Spleen (tissue), 11 donors: ENCODE measurements at regions not wholly inside any gene's neighbourhood (a gene's known extent, or its start where the extent isn't known, plus 50 kb on each side); places are given as distances from the start of the nearest gene placed in this dataset.

Experiments used
- DNase-seq: peaks from one replicate; pipeline ENCODE4 v3.0.0-alpha.2; 2020
- H3K27ac ChIP-seq, 8 donors: fragments of 200-600 bp; sonication (generic) in 7 of 8; 1 replicate in 4 of 8; 2 replicates in 4 of 8; pipeline versions ENCODE4 v1.5.0 to v1.8.0; 2016 to 2021; ENCODE audit warnings: inconsistent platforms in 4 of 8, mild to moderate bottlenecking in 4 of 8, moderate library complexity in 1 of 8
- H3K27me3 ChIP-seq, 7 donors: fragments of 200-600 bp; sonication (generic) in 6 of 7; replicated peaks in 1 of 7; 1 replicate in 4 of 7; 2 replicates in 3 of 7; pipeline versions ENCODE4 v1.5.0 to v1.8.0; 2016 to 2021; ENCODE audit warnings: inconsistent platforms in 3 of 7, mild to moderate bottlenecking in 1 of 7
- H3K36me3 ChIP-seq, 6 donors: fragments of 200-600 bp; sonication (generic) in 5 of 6; 1 replicate in 4 of 6; 2 replicates in 2 of 6; pipeline versions ENCODE4 v1.5.0 to v1.8.0; 2016 to 2021; ENCODE audit warnings: inconsistent platforms in 2 of 6
- H3K4me1 ChIP-seq, 6 donors: fragments of 200-600 bp; sonication (generic) in 5 of 6; 1 replicate in 3 of 6; 2 replicates in 3 of 6; pipeline versions ENCODE4 v1.5.0 to v1.8.0; 2016 to 2021; ENCODE audit warnings: inconsistent platforms in 3 of 6
- H3K4me3 ChIP-seq, 8 donors: fragments of 200-600 bp; sonication (generic) in 7 of 8; 1 replicate in 4 of 8; 2 replicates in 4 of 8; pipeline versions ENCODE4 v1.5.0 to v1.8.0; 2016 to 2021; ENCODE audit warnings: inconsistent platforms in 4 of 8, mild to moderate bottlenecking in 4 of 8, moderate library complexity in 2 of 8
- H3K9me3 ChIP-seq, 8 donors: fragments of 200-600 bp; sonication (generic) in 7 of 8; 1 replicate in 4 of 8; 2 replicates in 4 of 8; pipeline versions ENCODE4 v1.5.0 to v1.8.0; 2016 to 2021; ENCODE audit warnings: inconsistent platforms in 4 of 8
- POLR2A ChIP-seq, 3 donors: fragments of 450-650 bp; IDR thresholded peaks; one replicate each; pipeline ENCODE4 v1.5.1; 2017; ENCODE audit warnings: antibody characterized with exemption in 3 of 3, mild to moderate bottlenecking in 1 of 3
- POLR2AphosphoS5 ChIP-seq, 3 donors: sonication (generic); formaldehyde crosslinking; IDR thresholded peaks; one replicate each; pipeline ENCODE4 v1.5.1; 2017; ENCODE audit warnings: antibody characterized with exemption in 3 of 3
- WGBS, 5 donors: extraction: QIAGEN DNeasy Blood & Tissue Kit in 3 of 5; methylation state at CpG; one replicate each; pipeline versions ENCODE4 v1.1.5 to v1.1.7; 2013 to 2018; 5-methylcytosine and 5-hydroxymethylcytosine counted together
- intact Hi-C: fragments of 100-400 bp; cut with DNase I; formaldehyde crosslinking; loops from one replicate; pipeline ENCODE4 v1.15.0; 2023; ENCODE audit warnings: low total_unique reads
- TF ChIP-seq, protein P1 (sequence below), 11 experiments: fragments of 200-600 bp in 7 of 11; fragments of 450-650 bp in 4 of 11; sonication (generic) in 4 of 11; IDR thresholded peaks in 8 of 11; conservative IDR thresholded peaks in 3 of 11; 1 replicate in 7 of 11; 2 replicates in 4 of 11; pipeline versions ENCODE4 v1.4.0 to v1.8.0; 2016 to 2021; ENCODE audit warnings: antibody characterized with exemption in 11 of 11, inconsistent platforms in 4 of 11, mild to moderate bottlenecking in 1 of 11
- donor health status: healthy with polysubstance abuse.
- donor health status: DM: no; HTN: no; CAD: no; lungs with moderate emphysema.
- donor health status: DM: no; HTN: no; CAD: no.
- donor health status: Bipolar disorder and iron deficiency.
- donor health status: healthy.
- donor health status: DM: no; HTN: no; CAD: no.
- donor health status: DM: yes; HTN: yes; CAD: no.

DNA sequence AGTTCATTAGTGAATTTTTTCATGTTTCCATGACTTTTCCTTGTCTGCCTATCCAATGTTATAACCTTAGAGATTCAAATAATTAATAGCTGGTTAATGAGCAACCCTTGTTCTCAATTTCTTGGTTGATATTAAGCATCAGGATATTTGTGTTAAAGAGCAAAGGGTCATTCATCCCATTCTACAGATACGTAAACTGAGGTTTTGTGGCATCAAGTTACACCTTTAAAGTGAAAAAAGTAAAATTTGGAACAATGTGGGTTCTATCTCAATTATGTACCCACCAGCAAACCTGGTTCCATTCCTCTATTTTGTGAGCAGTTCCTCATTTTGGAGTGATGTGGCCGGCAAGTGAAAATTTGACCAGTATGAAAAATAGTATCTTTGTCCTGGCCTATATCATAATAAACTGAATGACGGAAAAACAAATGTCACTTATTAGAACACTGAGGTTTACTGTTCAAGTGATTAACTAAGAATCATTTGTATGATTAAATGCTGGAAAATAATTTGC is 220.5 kb upstream of the ATP5MC3 start:
- no peak for DNase-seq
- WGBS, 5 donors, result 87 to 91% (median 88%) methylated on average over 3 of the region's 3 CpGs

DNA sequence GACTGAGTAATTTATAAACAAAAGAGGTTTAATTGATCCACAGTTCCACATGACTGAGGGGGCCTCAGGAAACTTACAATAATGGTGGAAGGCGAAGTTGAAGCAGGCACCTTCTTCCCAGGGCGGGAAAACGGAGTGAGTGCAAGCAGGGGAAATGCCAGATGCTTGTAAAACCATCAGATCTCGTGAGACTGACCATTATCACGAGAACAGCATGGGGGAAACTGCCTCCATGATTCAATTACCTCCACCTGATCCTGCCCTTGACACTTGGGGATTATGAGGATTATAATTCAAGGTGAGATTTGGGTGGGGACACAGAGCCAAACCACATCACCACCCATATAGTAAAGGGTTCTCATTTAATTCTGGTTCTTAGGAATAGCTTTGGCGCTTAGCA is 219.5 kb upstream of the ATP5MC3 start:
- WGBS, 5 donors, result 65 to 86% (median 81%) methylated on average over 6 of the region's 6 CpGs
- no peak overlapping the region for H3K4me3 ChIP-seq
- DNase-seq, result no peak
- intact Hi-C loops, result no loop called here
- H3K36me3 ChIP-seq, result no peaks in the 10 kb centered on the region
- H3K27ac ChIP-seq, result no peak overlapping the region
- TF ChIP-seq POLR2A (IDR thresholded peaks at IDR 0.05), result no peak
- TF ChIP-seq POLR2AphosphoS5 (IDR thresholded peaks at IDR 0.05), result no peak
- TF ChIP-seq, protein P1, sequence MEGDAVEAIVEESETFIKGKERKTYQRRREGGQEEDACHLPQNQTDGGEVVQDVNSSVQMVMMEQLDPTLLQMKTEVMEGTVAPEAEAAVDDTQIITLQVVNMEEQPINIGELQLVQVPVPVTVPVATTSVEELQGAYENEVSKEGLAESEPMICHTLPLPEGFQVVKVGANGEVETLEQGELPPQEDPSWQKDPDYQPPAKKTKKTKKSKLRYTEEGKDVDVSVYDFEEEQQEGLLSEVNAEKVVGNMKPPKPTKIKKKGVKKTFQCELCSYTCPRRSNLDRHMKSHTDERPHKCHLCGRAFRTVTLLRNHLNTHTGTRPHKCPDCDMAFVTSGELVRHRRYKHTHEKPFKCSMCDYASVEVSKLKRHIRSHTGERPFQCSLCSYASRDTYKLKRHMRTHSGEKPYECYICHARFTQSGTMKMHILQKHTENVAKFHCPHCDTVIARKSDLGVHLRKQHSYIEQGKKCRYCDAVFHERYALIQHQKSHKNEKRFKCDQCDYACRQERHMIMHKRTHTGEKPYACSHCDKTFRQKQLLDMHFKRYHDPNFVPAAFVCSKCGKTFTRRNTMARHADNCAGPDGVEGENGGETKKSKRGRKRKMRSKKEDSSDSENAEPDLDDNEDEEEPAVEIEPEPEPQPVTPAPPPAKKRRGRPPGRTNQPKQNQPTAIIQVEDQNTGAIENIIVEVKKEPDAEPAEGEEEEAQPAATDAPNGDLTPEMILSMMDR (IDR thresholded peaks at IDR 0.05 in 8 of 11, conservative IDR thresholded peaks at IDR 0.05 in 3 of 11), result no peak
- H3K9me3 ChIP-seq, result no peaks in the 10 kb centered on the region
- H3K4me1 ChIP-seq, result no peaks in the 10 kb centered on the region
- H3K27me3 ChIP-seq, result peaks cover 0 to 22% (median 0%) of the 10 kb centered on the region in 7 donors

More for the DNA sequence above, 220.5 kb upstream of the ATP5MC3 start:
- Histone ChIP-seq H3K36me3 (no peaks in the 10 kb centered on the region), H3K4me1 (no peaks in the 10 kb centered on the region), H3K4me3 (no peak overlapping the region), H3K27me3 (peaks cover 0 to 22% (median 0%) of the 10 kb centered on the region in 7 donors), H3K27ac (no peak overlapping the region), H3K9me3 (no peaks in the 10 kb centered on the region)
- no peak for TF ChIP-seq POLR2A (IDR thresholded peaks at IDR 0.05)
- intact Hi-C loops, result no loop called here

DNA sequence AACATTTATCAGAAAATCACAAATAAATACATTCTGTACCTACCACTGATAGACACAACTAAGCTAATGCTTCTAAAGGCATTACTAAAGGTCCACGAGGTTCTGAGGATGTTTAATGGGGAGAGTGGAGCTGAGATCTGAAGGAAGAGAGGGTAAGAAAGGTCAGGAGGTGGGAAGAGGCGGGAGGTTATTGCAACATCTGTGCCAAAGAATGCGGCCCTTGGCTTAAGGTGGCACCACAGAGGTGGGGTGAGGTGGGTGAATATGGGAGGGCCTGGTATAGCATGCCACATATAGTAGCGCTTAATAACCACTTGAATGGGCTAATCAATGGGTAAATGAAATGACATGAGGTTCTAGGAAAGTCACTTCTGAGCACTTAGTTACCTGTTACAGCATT is 217.8 kb upstream of the ATP5MC3 start:
- 64 to 82% (median 67%) methylated on average over 4 of the region's 4 CpGs for WGBS, 5 donors
- no peaks in the 10 kb centered on the region for H3K36me3 ChIP-seq
- DNase-seq, result no peak
- H3K27me3 ChIP-seq, result peaks cover 0 to 22% (median 0%) of the 10 kb centered on the region in 7 donors
- no peak for TF ChIP-seq POLR2A (IDR thresholded peaks at IDR 0.05)
- no peak for TF ChIP-seq POLR2AphosphoS5 (IDR thresholded peaks at IDR 0.05)
- TF ChIP-seq, protein P1 (IDR thresholded peaks at IDR 0.05 in 8 of 11, conservative IDR thresholded peaks at IDR 0.05 in 3 of 11), result no peak
- no peaks in the 10 kb centered on the region for H3K4me1 ChIP-seq
- intact Hi-C loops, result no loop called here
- no peak overlapping the region for H3K4me3 ChIP-seq
- no peaks in the 10 kb centered on the region for H3K9me3 ChIP-seq
- H3K27ac ChIP-seq, result no peak overlapping the region

DNA sequence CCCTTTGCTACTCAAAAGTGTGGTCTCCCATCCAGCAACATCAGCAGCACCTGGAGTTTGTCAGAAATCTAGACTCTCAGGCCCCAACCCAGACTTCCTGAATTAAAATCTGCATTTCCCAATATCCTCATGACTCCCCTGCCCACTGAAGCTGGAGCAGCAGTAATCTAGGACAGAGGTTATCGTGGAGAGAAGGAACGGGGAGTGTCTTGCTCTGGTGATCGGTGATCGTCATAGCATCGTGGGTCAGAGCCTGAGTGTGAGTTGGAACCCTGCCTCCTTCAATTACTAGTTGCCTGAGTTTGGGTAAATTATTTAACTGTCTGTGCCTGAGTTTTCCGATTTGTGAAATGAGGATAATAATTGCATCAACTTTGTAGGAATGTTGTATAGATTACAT is 217.3 kb upstream of the ATP5MC3 start:
- DNase-seq, result no peak
- TF ChIP-seq, protein P1 (IDR thresholded peaks at IDR 0.05 in 8 of 11, conservative IDR thresholded peaks at IDR 0.05 in 3 of 11), result no peak
- no peak for TF ChIP-seq POLR2A (IDR thresholded peaks at IDR 0.05)
- no peak for TF ChIP-seq POLR2AphosphoS5 (IDR thresholded peaks at IDR 0.05)
- Histone ChIP-seq H3K36me3 (no peaks in the 10 kb centered on the region), H3K27ac (no peak overlapping the region), H3K27me3 (peaks cover 0 to 22% (median 0%) of the 10 kb centered on the region in 7 donors), H3K9me3 (no peaks in the 10 kb centered on the region), H3K4me3 (no peak overlapping the region), H3K4me1 (no peaks in the 10 kb centered on the region)
- intact Hi-C loops, result no loop called here
- 74 to 90% (median 85%) methylated on average over 6 of the region's 6 CpGs for WGBS, 5 donors

DNA sequence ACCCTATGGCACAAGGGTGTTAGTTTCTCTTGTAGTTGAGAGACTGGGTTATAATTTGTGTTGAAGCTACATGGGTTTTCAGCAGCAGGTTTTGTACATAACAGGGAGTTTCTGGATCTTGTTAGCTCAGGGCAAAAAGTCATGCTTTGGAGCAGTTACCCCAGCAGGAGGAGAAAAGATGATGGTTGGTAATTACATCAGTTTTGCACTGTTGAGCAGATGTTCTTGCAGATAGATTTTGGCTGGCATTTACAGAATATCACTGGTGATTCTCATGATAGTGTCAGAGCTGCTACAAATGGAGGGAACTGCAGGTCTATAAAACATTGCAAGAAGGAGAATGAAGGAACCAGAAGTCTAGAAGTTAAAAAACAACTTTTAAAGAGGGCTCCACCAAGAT is 215.2 kb upstream of the ATP5MC3 start:
- Histone ChIP-seq H3K27me3 (peaks cover 0 to 22% (median 0%) of the 10 kb centered on the region in 7 donors), H3K36me3 (no peaks in the 10 kb centered on the region), H3K4me3 (no peak overlapping the region), H3K9me3 (no peaks in the 10 kb centered on the region), H3K4me1 (no peaks in the 10 kb centered on the region), H3K27ac (no peak overlapping the region)
- TF ChIP-seq, protein P1 (IDR thresholded peaks at IDR 0.05 in 8 of 11, conservative IDR thresholded peaks at IDR 0.05 in 3 of 11), result no peak
- no peak for TF ChIP-seq POLR2A (IDR thresholded peaks at IDR 0.05)
- TF ChIP-seq POLR2AphosphoS5 (IDR thresholded peaks at IDR 0.05), result no peak
- intact Hi-C loops, result no loop called here
- no peak for DNase-seq
